ENCODE measurements at regions not wholly inside any gene's neighbourhood (a gene's known extent, or its start where the extent isn't known, plus 50 kb on each side); places are given as distances from the start of the nearest gene placed in this dataset.
"Not testable (repeated sequence)": the region's sequence is repeated elsewhere in the genome, so short reads cannot be mapped to it uniquely, and the experiment has no call there.

DNA sequence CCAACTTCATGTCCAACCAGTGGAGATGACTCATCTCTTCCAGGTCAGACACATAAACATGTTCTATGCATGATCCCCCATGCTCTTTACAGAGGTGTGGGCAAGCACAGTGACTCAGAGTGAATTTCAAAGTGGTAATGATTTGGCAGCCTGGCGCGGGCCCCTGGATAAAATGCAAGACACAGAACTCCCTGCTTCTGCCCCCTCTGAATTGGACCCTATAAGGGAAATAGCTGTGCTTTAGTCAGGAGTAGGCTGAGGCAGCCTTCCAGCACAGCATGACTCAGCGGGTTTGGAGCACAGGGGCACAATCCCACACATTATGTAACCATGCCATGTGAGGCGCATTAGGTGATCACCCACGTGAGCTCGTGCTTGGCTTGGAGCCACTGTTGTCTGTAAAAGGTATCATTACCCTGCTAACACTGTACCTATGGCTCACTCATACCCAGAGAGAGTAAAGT is 127.4 kb downstream of the C6orf118 start:
- H3K4me3 ChIP-seq (ENCODE audit: low read length) = no peak overlapping the region
- no peak for DNase-seq (ENCODE audit: low read depth, low spot score)

DNA sequence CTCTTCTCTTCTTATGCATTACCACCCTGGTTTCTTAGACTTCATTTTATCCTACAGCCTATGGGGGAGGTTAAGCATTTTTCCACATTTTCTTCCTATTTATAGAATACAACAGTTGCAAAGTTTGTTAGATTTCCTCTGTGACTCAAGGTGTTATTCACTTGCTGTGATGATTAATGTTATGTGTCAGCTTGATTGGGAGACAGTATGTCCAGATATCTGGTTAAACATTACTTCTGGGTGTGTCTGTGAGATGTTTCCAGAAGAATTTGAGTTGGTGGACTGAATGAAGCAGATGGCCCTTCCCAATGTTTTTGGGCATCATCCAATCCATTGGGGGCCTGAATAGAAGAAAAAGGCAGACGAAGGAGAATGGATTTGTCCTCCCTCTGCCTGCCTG is 131.3 kb downstream of the C6orf118 start:
- no peak overlapping the region for H3K4me3 ChIP-seq (ENCODE audit: low read length)
- no peak for DNase-seq (ENCODE audit: low read depth, low spot score)

DNA sequence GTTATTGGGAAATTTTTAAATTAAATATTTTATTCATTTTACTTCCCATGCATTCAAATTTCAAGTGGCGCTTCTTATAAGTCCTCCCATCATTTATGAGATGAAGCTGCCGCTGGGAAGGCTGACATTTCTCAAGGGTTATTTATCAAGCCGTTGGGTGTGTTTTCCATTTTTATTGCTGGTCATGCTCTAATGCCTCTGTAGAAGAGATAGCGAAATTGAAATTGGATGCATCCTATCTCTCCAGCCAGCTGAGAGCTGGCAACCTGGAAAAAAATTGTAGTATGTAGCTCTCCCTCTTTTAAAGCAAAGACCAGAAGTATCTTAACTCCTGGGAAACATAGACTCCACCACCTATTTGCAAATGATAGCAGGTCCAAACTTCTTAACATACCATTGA is 135.9 kb downstream of the C6orf118 start:
- no peak for DNase-seq (ENCODE audit: low read depth, low spot score)
- H3K4me3 ChIP-seq (ENCODE audit: low read length) = no peak overlapping the region

DNA sequence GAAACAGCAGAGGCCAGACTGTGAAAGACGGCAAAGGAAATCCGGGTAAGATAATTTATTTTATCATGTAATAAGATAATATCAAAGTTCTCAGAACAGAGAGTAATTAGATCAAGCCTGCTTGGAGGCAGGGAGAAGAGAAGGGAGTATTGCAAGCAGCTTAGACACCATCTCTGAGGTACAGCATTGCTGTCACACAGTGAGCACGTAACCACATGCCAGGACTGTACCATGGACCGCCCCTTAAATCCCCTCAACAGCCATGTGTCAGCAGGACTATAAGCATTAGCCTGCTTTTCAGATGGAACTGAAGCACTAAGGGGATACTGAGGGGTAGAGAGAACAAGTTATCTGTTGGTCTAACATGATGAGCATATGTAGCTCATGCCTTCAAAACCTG is 141.5 kb downstream of the C6orf118 start:
- DNase-seq (ENCODE audit: low read depth, low spot score) = no peak
- H3K4me3 ChIP-seq (ENCODE audit: low read length) = no peak overlapping the region

DNA sequence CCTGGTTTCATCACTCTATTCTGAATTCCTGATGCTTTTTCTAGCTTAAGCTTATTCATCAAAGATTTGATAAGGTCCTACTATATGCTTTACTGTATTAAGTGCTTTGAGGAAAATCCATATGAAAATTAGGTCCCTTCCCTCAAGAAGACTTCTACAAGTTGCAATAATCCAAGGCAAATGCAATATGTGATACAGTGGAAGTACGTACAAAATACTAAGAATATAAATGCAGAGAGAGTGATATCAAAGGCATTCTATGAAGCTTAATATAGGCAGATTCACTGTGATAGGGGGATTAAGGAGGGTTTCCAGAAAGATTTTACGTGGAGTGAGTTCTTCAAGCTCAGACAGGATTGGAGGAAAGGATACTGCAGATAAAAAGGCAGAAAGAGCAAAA is 142.1 kb downstream of the C6orf118 start:
- DNase-seq (ENCODE audit: low read depth, low spot score) = no peak
- H3K4me3 ChIP-seq (ENCODE audit: low read length) = no peak overlapping the region

DNA sequence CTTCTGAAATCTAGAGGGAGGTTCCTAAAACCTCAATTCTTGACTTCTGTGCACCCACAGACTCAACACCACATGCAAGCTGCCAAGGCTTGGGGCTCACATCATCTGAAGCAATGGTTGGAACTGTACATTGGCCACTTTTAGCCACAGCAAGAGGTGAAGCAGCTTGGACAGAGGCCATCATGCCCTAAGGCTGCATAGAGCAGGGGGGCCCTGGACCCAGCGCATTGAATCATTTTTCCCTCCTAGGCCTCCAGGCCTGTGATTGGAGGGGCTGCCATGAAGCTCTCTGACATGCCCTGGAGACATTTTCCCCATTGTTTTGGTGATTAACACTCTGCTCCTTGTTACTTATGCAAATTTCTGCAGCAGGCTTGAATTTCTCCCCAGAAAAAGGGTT is 145.9 kb downstream of the C6orf118 start:
- no peak for DNase-seq (ENCODE audit: low read depth, low spot score)

DNA sequence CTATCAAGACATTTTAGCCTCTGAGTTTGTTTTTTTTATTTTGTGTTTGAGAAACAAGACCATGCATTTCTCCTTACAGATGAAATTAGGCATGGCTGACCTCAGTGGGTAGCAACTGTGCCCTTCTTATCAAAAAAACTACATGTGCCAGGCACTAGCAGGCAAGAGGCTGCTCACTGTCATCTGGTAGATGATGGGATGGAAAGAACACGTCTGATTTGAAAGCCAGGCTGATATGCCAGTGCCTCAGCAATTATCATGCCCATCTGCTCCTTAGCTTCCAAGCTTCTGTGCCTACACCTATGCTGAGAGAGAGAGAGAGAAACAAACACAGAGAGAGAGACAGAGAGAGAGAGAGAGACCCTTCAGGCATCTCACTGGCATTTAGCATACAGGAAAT is 149.9 kb downstream of the C6orf118 start:
- no peak for DNase-seq (ENCODE audit: low read depth, low spot score)

More for the DNA sequence above, 145.9 kb downstream of the C6orf118 start:
- no peak overlapping the region for H3K4me3 ChIP-seq (ENCODE audit: low read length)

DNA sequence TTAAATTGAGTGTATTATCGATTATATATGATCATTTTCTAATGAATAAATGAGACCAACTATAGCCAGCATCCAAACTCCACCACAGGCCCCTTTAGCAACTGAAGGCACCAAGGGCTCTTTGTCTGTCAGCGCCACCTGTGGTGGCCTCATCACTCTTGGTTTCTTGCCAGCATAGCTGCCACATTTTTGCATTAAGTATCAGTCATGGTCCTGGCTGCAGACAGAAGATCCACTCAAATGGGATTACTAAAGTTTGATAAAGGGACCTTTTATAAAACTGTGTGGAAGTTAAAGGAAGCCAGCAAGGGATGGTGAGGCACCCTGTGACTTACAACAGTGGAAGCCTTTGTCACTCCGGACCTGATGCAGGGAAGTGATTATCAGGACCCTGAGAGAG is 162.9 kb downstream of the C6orf118 start:
- DNase-seq (ENCODE audit: low read depth, low spot score) = no peak

More for the DNA sequence above, 149.9 kb downstream of the C6orf118 start:
- no peak overlapping the region for H3K4me3 ChIP-seq (ENCODE audit: low read length)

DNA sequence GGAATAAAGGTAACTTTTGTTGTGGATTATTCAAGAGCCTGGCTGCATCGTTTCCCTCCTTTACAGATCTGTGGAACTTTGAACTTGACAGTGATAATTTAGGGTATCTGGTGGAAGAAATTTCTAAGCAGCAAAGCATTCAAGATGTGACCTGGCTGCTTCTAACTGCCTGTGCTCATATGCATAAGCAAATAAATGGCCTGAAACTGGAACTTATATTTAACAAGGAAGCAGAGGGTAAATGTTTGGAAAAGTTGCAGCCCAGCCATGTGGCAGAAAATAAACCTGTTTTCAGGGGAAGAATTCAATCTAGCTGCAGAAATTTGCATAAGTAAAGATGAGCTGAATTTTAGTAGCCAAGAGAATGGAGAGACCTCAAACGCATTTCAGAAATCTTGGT is 173.5 kb downstream of the C6orf118 start:
- H3K4me3 ChIP-seq (ENCODE audit: low read length) = no peak overlapping the region
- no peak for DNase-seq (ENCODE audit: low read depth, low spot score)

More for the DNA sequence above, 162.9 kb downstream of the C6orf118 start:
- no peak overlapping the region for H3K4me3 ChIP-seq (ENCODE audit: low read length)

DNA sequence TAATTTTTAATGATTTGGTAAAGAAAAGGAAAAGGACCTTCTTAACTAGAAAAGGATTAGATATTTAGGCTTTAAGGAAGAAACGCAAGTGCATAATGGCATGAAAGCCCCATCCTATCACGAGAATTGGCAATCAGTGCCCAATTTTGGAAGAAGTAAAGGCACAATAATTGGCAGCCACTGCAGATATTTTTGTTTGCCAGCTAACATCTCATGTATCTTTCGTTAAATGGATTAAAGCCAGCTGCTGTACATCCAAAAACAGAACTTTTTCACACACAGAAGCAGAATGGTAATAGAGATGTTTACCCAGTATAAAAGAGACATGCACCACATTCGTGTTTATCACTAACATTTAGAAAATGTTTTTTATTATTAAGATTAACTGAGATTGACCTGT is 180.3 kb downstream of the C6orf118 start:
- DNase-seq (ENCODE audit: low read depth, low spot score) = no peak
- no peak overlapping the region for H3K4me3 ChIP-seq (ENCODE audit: low read length)

DNA sequence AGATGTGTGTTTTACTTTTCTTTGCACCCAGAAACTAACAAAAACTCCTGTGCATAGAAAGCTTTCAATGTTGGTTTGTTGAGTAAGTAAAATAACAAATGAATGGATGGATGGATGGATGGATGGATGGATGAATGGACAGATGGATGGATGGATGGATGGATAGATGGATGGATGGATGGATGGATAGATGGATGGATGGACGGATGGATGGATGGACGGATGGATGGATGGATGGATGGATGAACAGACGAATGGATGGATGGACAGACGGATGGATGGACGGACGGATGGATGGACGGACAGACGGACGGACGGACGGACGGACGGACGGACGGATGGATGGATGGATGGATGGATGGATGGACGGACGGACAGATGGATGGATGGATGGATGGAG is 181.7 kb downstream of the C6orf118 start:
- DNase-seq (ENCODE audit: low read depth, low spot score); H3K4me3 ChIP-seq (ENCODE audit: low read length): not testable (repeated sequence)

DNA sequence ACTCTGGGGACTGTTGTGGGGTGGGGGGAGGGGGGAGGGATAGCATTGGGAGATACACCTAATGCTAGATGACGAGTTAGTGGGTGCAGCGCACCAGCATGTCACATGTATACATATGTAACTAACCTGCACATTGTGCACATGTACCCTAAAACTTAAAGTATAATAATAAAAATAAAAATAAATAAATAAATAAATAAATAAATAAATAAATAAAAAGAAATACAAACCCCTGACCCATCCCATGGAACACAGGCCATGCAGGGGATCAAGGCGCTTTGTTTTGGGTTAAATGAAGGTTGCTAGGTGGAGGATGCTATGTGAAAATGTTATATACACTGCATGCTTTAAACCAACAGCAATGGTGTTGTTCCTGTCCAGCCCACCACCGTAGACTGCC is 184.7 kb downstream of the C6orf118 start:
- DNase-seq (ENCODE audit: low read depth, low spot score) = not testable (repeated sequence)

DNA sequence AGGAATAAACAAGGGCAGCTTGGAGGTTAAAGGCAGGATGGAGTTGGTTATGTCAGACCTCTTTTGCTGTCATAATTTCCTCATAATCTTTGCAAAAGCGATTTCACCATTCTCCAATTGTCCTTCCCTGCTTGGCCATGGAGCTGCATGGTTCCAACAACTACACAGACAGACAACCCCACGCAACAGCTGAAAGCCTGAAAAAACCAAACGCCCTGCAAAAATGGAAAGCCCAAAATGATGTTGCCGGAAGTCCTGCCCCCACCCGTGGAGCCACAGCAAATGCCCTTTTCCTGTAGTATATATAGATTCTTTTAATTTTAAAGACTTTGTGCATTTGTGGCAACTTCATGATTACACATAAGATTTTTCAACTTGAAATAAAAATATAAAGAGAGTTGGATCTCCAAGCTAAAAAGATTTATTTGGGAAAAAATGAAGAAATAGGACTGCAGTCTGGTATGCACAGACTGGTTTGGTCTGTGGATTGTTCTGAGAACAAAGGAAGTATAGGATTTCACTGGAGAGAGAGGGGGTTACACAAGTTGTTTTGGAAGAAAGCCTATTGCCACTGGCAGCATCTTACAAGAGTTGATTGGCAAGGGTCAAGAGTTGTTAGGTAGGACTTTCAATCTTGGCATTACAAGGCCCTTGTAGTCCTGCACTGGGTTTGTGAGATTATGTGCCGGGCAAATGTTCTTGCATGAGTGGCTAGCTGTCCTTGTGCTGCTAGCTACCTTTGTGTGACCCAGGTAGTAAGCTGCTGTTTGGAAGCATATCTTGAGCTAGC is 190.0 kb downstream of the C6orf118 start:
- no peak overlapping the region for H3K4me3 ChIP-seq (ENCODE audit: low read length)
- no peak for DNase-seq (ENCODE audit: low read depth, low spot score)

More for the DNA sequence above, 184.7 kb downstream of the C6orf118 start:
- H3K4me3 ChIP-seq (ENCODE audit: low read length) = not testable (repeated sequence)

DNA sequence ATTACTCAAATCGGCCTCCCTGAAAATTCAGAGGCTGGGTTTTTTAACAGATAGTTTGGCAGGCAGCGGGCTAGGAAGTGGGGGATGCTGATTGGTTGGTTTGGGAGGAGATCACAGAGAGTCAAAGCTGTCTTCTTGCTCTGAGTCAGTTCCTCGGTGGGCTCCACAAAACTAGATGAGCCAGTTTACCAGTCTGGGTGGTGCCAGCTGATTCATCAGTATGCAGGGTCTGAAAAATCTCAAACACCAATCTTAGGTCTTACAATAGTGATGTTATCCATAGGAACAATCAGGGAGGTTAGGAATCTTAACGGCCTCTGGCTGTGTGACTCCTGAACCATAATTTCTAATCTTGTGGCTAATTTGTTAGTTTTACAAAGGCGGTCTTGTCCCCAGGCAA is 190.7 kb downstream of the C6orf118 start:
- no peak overlapping the region for H3K4me3 ChIP-seq (ENCODE audit: low read length)
- no peak for DNase-seq (ENCODE audit: low read depth, low spot score)

DNA sequence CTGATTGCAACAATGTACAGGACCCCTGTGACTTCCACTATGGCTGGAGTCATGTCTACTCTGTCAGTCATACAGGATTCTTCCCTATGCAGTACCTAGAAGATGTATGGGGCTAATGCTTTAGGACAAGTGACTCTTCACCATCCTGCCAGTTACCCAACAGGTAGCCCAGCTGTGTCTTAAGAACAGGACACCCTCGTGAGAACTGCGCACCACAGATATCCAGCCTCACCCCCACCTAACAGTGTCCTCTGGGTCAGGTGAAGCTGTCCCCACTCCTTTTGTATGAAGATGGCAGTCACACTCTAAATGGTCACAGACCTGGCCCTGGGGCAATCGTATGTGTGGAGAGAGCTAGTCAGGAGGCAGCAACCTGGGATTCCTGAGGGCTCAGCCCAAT is 191.6 kb downstream of the C6orf118 start:
- H3K4me3 ChIP-seq (ENCODE audit: low read length) = no peak overlapping the region
- DNase-seq (ENCODE audit: low read depth, low spot score) = no peak

DNA sequence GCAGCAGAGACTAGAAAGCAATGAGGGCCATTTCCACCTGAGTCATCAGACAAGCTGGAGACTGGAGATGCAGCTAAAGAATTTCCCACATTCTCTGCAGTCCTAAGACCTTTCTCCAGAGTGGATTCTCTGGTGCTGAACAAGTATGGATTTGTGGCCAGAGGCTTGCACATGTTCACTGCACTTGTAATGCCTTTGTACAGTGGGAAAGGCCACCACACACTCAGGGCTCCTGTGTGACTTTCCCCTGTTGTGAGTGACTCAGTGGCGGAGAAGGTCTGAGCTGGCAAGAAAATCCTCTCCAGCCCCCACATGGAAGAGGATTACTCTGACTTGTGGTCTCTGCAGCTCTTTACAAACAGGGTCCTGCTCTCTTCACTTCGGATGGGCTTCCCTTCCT is 192.3 kb downstream of the C6orf118 start:
- no peak for DNase-seq (ENCODE audit: low read depth, low spot score)
- no peak overlapping the region for H3K4me3 ChIP-seq (ENCODE audit: low read length)

DNA sequence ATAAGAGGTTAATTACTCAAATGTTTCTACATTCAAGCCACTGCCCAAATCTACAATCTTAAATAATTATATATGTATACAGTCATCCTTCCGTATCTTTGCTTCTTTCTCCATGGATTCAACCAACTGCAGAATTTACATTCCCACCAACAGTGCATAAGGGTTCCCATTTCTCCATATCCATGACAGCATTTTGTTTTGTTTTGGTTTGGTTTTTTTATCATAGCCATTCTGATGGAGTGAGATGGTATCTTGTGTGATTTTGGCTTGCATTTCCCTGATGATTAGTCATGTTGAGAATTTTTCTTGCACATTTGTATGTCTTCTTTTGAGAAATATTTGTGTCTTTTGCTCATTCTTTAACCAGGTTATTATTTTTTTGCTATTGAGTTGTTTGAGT is 198.5 kb downstream of the C6orf118 start:
- no peak for DNase-seq (ENCODE audit: low read depth, low spot score)
- no peak overlapping the region for H3K4me3 ChIP-seq (ENCODE audit: low read length)

DNA sequence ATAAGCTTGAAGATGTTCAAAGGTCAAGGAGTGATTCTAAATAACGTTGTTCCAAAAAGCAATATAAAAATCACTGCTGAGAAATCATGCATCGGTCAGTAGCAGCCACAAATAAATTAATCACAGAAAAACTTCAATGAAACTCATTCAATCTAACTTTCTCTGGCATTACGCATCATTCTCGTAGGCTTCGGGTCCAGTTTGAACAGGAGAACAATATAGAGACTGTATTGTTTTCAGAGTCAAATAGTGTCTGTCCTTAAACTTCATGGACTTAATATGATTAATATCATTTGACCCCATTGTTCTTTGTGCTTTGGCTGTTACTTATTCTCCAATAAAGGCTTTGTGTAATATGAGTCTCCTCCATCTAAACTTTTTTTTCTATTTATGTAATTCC is 200.4 kb downstream of the C6orf118 start:
- no peak for DNase-seq (ENCODE audit: low read depth, low spot score)
- H3K4me3 ChIP-seq (ENCODE audit: low read length) = no peak overlapping the region

DNA sequence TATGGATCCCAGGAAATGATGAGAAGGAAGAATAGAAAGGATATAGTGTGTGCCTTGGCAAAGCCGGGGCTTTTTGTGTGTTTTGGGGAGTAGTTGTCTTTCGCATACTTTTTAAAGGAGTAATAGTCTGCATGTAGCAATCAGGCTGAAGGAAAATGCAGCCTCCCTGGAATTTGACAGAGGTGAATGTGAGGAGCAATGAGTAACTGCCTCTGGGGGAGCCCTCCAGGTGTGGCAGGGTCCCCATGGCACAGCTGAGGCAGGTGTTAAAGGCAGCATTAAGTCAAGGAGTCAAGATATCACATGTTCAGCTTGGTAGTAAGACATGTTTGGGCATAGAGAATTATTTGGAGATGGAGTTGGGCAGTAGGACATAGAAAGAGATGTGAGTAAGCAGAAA is 203.1 kb downstream of the C6orf118 start:
- no peak for DNase-seq (ENCODE audit: low read depth, low spot score)
- no peak overlapping the region for H3K4me3 ChIP-seq (ENCODE audit: low read length)

DNA sequence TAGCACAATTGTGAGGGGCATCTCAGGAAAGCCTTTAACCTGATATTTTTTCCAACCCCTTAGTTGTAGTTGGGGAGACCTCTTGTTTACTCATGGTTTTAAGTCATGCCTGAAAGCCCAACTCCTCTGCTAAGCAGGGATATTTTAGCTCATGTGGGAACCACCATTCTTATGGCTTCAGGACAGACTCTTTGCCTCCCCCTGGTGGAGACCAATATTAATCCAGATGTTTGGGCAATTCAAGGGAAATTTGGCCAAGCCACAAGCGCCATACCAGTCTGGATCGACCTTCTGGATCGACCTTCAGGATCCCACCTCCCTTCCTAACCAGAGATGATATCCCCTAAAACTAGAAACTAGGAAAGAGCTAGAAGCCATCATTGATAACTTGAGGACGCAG is 211.2 kb downstream of the C6orf118 start:
- DNase-seq (ENCODE audit: low read depth, low spot score) = no peak
- no peak overlapping the region for H3K4me3 ChIP-seq (ENCODE audit: low read length)

DNA sequence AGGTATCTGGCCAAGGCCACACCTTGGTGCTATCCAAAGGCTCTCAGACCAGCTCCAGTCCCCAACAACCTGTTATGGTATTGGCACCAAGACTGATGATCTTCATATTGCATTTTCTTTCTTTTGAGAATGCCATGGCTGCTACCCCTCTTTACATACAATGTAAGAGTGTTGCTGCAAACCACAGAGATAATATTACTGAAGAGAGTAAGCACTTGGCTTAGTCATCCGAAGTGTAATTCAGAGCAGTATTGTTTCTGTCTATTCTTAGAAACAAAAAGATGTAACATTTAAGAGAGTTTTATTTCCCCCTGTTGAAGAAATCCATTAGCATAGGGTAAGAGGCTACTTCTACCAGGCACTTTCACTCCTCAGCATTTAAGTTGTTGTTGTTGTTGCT is 212.5 kb downstream of the C6orf118 start:
- H3K4me3 ChIP-seq (ENCODE audit: low read length) = no peak overlapping the region
- DNase-seq (ENCODE audit: low read depth, low spot score) = no peak
